Astrocyte (in vitro differentiated cells and primary cell): ENCODE measurements at regions not wholly inside any gene's neighbourhood (a gene's known extent, or its start where the extent isn't known, plus 50 kb on each side); places are given as distances from the start of the nearest gene placed in this dataset.

ENCODE experiments used
- DNase-seq: peaks from one replicate; pipeline ENCODE4 v3.0.0-alpha.2; 2010; ENCODE audit warnings: low read depth
- FAIRE-seq: peaks from 2 replicates; lab custom pipeline; 2011; peaks lifted over from hg19 to GRCh38; lab: Jason Lieb, UNC
- H2AFZ ChIP-seq: 2 replicates; pipeline ENCODE4 v1.6.0; 2012; ENCODE audit warnings: low read depth, low read length, inconsistent platforms
- H3K27ac ChIP-seq: 2 replicates; pipeline ENCODE4 v1.5.1; 2011; ENCODE audit warnings: low read depth, low read length, inconsistent platforms
- H3K27me3 ChIP-seq: 2 replicates; pipeline ENCODE4 v1.6.0; 2011; ENCODE audit warnings: low read length, inconsistent platforms; ENCODE audit not compliant: insufficient read depth
- H3K36me3 ChIP-seq: 2 replicates; pipeline ENCODE4 v1.5.1; 2011; ENCODE audit warnings: low read length, inconsistent platforms; ENCODE audit not compliant: insufficient read depth
- H3K4me1 ChIP-seq: 2 replicates; pipeline ENCODE4 v1.5.1; 2011; ENCODE audit warnings: low read length, inconsistent platforms; ENCODE audit not compliant: insufficient read depth
- H3K4me2 ChIP-seq: 2 replicates; pipeline ENCODE4 v1.6.0; 2012; ENCODE audit warnings: low read length, inconsistent platforms
- H3K4me3 ChIP-seq: 2 replicates; pipeline ENCODE4 v1.5.1; 2011; ENCODE audit warnings: low read depth, mild to moderate bottlenecking, low read length, inconsistent platforms; ENCODE audit not compliant: insufficient read depth
- H3K79me2 ChIP-seq: 2 replicates; pipeline ENCODE4 v1.6.0; 2012; ENCODE audit warnings: mild to moderate bottlenecking, low read length, inconsistent platforms; ENCODE audit not compliant: insufficient read depth
- H3K9ac ChIP-seq: 2 replicates; pipeline ENCODE4 v1.6.0; 2012; ENCODE audit warnings: mild to moderate bottlenecking, low read length, inconsistent platforms
- H3K9me3 ChIP-seq: 2 replicates; pipeline ENCODE4 v1.5.1; 2012; ENCODE audit warnings: low read depth, mild to moderate bottlenecking, low read length, inconsistent platforms; ENCODE audit not compliant: insufficient read depth
- H4K20me1 ChIP-seq: 2 replicates; pipeline ENCODE4 v1.6.0; 2012; ENCODE audit warnings: low read length, inconsistent platforms; ENCODE audit not compliant: insufficient read depth
- H3K27ac Mint-ChIP-seq: one replicate; pipeline ENCODE4 v1.8.0; 2021; ENCODE audit warnings: mild to moderate bottlenecking, mixed read lengths; ENCODE audit not compliant: unreplicated experiment
- H3K27me3 Mint-ChIP-seq: one replicate; pipeline ENCODE4 v1.8.0; 2021; ENCODE audit warnings: low read depth, mixed read lengths; ENCODE audit not compliant: unreplicated experiment
- H3K36me3 Mint-ChIP-seq: one replicate; pipeline ENCODE4 v1.8.0; 2021; ENCODE audit warnings: low read depth, mixed read lengths; ENCODE audit not compliant: unreplicated experiment
- H3K4me1 Mint-ChIP-seq: one replicate; pipeline ENCODE4 v1.8.0; 2021; ENCODE audit warnings: low read depth, mixed read lengths; ENCODE audit not compliant: unreplicated experiment
- H3K4me3 Mint-ChIP-seq: one replicate; pipeline ENCODE4 v1.8.0; 2021; ENCODE audit warnings: mild to moderate bottlenecking, moderate library complexity, mixed read lengths; ENCODE audit not compliant: unreplicated experiment
- H3K9me3 Mint-ChIP-seq: one replicate; pipeline ENCODE4 v1.8.0; 2021; ENCODE audit warnings: mild to moderate bottlenecking, mixed read lengths; ENCODE audit not compliant: unreplicated experiment
- EZH2 ChIP-seq: IDR thresholded peaks from 2 replicates; pipeline ENCODE4 v1.6.1; 2012; ENCODE audit warnings: mild to moderate bottlenecking, low read length, inconsistent platforms; ENCODE audit not compliant: insufficient read depth
- TF ChIP-seq, protein P1 (sequence below): IDR thresholded peaks from 2 replicates; pipeline ENCODE4 v1.5.1; 2011; ENCODE audit warnings: low read depth, mild to moderate bottlenecking, inconsistent platforms, low read length, moderate library complexity; ENCODE audit not compliant: insufficient read depth

DNA sequence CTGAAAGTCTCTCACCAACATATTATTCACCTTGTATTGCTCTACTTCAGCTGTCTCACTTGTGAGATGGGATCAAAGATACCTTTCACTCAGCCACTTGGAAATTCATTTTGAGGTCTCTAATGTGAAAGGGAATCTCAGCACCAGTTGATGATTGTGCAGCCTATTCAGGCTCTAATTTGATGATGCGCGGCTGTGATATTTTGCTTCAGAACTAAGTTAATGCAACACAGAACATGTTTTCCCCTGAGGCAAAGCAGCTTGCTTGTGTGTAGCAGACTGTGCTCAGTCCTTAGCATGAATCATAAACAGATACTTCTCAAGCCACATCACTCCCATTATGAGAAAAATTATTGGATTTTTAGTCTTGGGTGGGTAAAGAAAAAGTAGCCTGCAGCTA is 378.8 kb downstream of the OSTF1 start:
- no peak overlapping the region for H3K4me2 ChIP-seq
- no peak overlapping the region for H2AFZ ChIP-seq
- no peak overlapping the region for H3K4me3 ChIP-seq
- H3K4me3 Mint-ChIP-seq: no peak overlapping the region
- no peaks in the 10 kb centered on the region for H3K9me3 Mint-ChIP-seq
- H3K4me1 ChIP-seq: no peaks in the 10 kb centered on the region
- H3K9ac ChIP-seq: no peak overlapping the region
- H3K36me3 Mint-ChIP-seq: no peaks in the 10 kb centered on the region
- H4K20me1 ChIP-seq: no peaks in the 10 kb centered on the region
- no peak for FAIRE-seq
- no peaks in the 10 kb centered on the region for H3K79me2 ChIP-seq
- H3K27ac Mint-ChIP-seq: no peak overlapping the region
- H3K36me3 ChIP-seq: no peaks in the 10 kb centered on the region
- no peak overlapping the region for H3K27ac ChIP-seq
- no peaks in the 10 kb centered on the region for H3K27me3 ChIP-seq
- peaks cover 1% of the 10 kb centered on the region for H3K27me3 Mint-ChIP-seq
- no peak for DNase-seq
- TF ChIP-seq, protein P1, sequence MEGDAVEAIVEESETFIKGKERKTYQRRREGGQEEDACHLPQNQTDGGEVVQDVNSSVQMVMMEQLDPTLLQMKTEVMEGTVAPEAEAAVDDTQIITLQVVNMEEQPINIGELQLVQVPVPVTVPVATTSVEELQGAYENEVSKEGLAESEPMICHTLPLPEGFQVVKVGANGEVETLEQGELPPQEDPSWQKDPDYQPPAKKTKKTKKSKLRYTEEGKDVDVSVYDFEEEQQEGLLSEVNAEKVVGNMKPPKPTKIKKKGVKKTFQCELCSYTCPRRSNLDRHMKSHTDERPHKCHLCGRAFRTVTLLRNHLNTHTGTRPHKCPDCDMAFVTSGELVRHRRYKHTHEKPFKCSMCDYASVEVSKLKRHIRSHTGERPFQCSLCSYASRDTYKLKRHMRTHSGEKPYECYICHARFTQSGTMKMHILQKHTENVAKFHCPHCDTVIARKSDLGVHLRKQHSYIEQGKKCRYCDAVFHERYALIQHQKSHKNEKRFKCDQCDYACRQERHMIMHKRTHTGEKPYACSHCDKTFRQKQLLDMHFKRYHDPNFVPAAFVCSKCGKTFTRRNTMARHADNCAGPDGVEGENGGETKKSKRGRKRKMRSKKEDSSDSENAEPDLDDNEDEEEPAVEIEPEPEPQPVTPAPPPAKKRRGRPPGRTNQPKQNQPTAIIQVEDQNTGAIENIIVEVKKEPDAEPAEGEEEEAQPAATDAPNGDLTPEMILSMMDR: no peak
- no peak for TF ChIP-seq EZH2
- no peaks in the 10 kb centered on the region for H3K4me1 Mint-ChIP-seq
- no peaks in the 10 kb centered on the region for H3K9me3 ChIP-seq

DNA sequence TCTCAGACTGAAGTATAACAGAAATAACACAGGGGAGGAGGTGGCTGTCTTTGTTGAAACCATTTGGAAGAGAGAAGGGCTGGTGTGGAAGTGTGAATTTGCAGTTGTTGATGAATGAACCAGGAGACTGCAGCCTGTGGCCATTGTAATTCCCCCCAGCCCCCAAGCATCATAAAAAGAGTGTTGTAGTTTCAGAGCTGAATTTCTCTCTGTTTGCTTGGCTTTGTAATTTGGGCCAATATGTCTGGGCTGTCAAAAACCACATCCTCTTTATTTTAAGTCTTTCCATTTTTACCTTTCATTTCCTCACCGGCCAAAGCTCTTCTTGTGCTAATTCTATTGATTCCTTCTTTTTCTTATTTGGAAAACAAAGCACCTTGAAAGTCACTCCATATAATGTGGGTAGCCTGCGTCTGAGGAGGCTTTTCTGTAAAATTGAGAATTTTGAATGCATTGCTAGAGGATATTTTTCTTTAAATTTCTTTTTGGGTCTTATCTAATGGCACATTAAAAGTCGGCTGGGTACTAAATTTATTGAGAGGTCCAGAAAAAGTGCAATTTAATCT is 383.3 kb downstream of the OSTF1 start:
- H2AFZ ChIP-seq: no peak overlapping the region
- no peak overlapping the region for H3K9ac ChIP-seq
- H3K79me2 ChIP-seq: no peaks in the 10 kb centered on the region
- H3K4me3 ChIP-seq: no peak overlapping the region
- Mint-ChIP-seq H3K36me3 (no peaks in the 10 kb centered on the region), H3K9me3 (no peaks in the 10 kb centered on the region), H3K4me1 (no peaks in the 10 kb centered on the region), H3K27me3 (peaks cover 5% of the 10 kb centered on the region), H3K27ac (no peak overlapping the region), H3K4me3 (no peak overlapping the region)
- no peak overlapping the region for H3K4me2 ChIP-seq
- H3K9me3 ChIP-seq: no peaks in the 10 kb centered on the region
- no peaks in the 10 kb centered on the region for H4K20me1 ChIP-seq
- DNase-seq (no peak), FAIRE-seq (no peak)
- H3K36me3 ChIP-seq: no peaks in the 10 kb centered on the region
- H3K27me3 ChIP-seq: no peaks in the 10 kb centered on the region
- H3K4me1 ChIP-seq: no peaks in the 10 kb centered on the region
- no peak overlapping the region for H3K27ac ChIP-seq
- TF ChIP-seq, protein P1: no peak
- no peak for TF ChIP-seq EZH2

DNA sequence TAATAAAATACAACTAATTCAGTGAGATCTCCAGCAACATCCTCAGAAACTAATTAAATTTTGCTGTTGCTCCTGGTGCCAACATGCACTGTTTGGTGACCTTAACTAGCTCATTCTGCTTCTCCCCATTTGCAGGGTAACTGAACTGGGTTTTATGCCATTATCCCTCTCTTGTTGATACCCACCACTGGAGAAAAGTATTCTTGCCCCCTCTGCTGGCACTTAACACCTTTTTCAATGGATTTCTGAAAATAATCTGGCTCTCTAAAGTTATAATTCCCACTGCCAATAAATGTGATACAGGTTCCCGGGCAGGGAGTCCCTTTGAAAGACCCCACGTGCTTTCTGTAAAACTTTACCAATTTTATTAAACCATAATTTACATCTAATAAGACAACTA is 394.3 kb downstream of the OSTF1 start:
- Mint-ChIP-seq H3K4me1 (no peaks in the 10 kb centered on the region), H3K27ac (no peak overlapping the region)

More for the DNA sequence above, 394.3 kb downstream of the OSTF1 start:
- FAIRE-seq (no peak), DNase-seq (no peak)
- H3K27ac ChIP-seq: no peak overlapping the region
- no peaks in the 10 kb centered on the region for H3K27me3 ChIP-seq
- Mint-ChIP-seq H3K27me3 (no peaks in the 10 kb centered on the region), H3K4me3 (no peak overlapping the region), H3K9me3 (peaks cover 3% of the 10 kb centered on the region), H3K36me3 (no peaks in the 10 kb centered on the region)
- no peaks in the 10 kb centered on the region for H3K4me1 ChIP-seq
- no peak overlapping the region for H2AFZ ChIP-seq
- no peaks in the 10 kb centered on the region for H3K36me3 ChIP-seq
- H3K4me2 ChIP-seq: no peak overlapping the region
- no peak overlapping the region for H3K9ac ChIP-seq
- no peaks in the 10 kb centered on the region for H3K9me3 ChIP-seq
- H4K20me1 ChIP-seq: no peaks in the 10 kb centered on the region
- TF ChIP-seq, protein P1: no peak
- TF ChIP-seq EZH2: no peak
- H3K79me2 ChIP-seq: no peaks in the 10 kb centered on the region
- H3K4me3 ChIP-seq: no peak overlapping the region
